ENCODE measurements at regions not wholly inside any gene's neighbourhood (a gene's known extent, or its start where the extent isn't known, plus 50 kb on each side); places are given as distances from the start of the nearest gene placed in this dataset.
"Not testable (repeated sequence)": the region's sequence is repeated elsewhere in the genome, so short reads cannot be mapped to it uniquely, and the experiment has no call there.

GRCh38 chr1:232441036-232441411 lies 188.9 kb downstream of the SIPA1L2 start:
- no peak for DNase-seq

- DNase-seq = no peak
Observed at GRCh38 chr1:232440325-232441035, 189.5 kb downstream of the SIPA1L2 start.

GRCh38 chr1:232439011-232439410 lies 190.9 kb downstream of the SIPA1L2 start:
- no peak for DNase-seq

GRCh38 chr1:232438476-232438875 lies 191.5 kb downstream of the SIPA1L2 start:
- DNase-seq = no peak

GRCh38 chr1:232437510-232437909 lies 192.4 kb downstream of the SIPA1L2 start:
- no peak for DNase-seq

GRCh38 chr1:232435729-232436128 lies 194.2 kb downstream of the SIPA1L2 start:
- no peak for DNase-seq

GRCh38 chr1:232432313-232432712 lies 197.6 kb downstream of the SIPA1L2 start:
- DNase-seq = no peak

- DNase-seq = no peak
Observed at GRCh38 chr1:232431748-232432147, 198.2 kb downstream of the SIPA1L2 start.

- no peak for DNase-seq
Observed at GRCh38 chr1:232431326-232431725, 198.6 kb downstream of the SIPA1L2 start.

- no peak for DNase-seq
Observed at GRCh38 chr1:232430467-232430866, 199.5 kb downstream of the SIPA1L2 start.

- DNase-seq = no peak
Observed at GRCh38 chr1:232428786-232429530, 201.0 kb downstream of the SIPA1L2 start.

GRCh38 chr1:232428036-232428645 lies 201.8 kb downstream of the SIPA1L2 start:
- no peak for DNase-seq

- DNase-seq = no peak
Observed at GRCh38 chr1:232426801-232427200, 203.1 kb downstream of the SIPA1L2 start.

- DNase-seq = no peak
Observed at GRCh38 chr1:232425421-232425820, 204.5 kb downstream of the SIPA1L2 start.

GRCh38 chr1:232423591-232423990 lies 206.3 kb downstream of the SIPA1L2 start:
- DNase-seq = peak in 1 of 2 donors; percentile 3

- peak; percentile 6 to 21 for DNase-seq
Observed at GRCh38 chr1:232422898-232423297, 207.0 kb downstream of the SIPA1L2 start.

- DNase-seq = no peak
Observed at GRCh38 chr1:232422098-232422497, 207.8 kb downstream of the SIPA1L2 start.

GRCh38 chr1:232421143-232421796 lies 208.7 kb downstream of the SIPA1L2 start:
- no peak for DNase-seq

- DNase-seq = no peak
Observed at GRCh38 chr1:232417636-232418248, 212.2 kb downstream of the SIPA1L2 start.

GRCh38 chr1:232416026-232416568 lies 213.8 kb downstream of the SIPA1L2 start:
- no peak for DNase-seq

GRCh38 chr1:232415481-232415880 lies 214.5 kb downstream of the SIPA1L2 start:
- not testable (repeated sequence) for DNase-seq

- no peak for DNase-seq
Observed at GRCh38 chr1:232414100-232414499, 215.8 kb downstream of the SIPA1L2 start.

GRCh38 chr1:232413674-232414073 lies 216.3 kb downstream of the SIPA1L2 start:
- DNase-seq = no peak
